Osteoblast (primary cell): ENCODE measurements at regions not wholly inside any gene's neighbourhood (a gene's known extent, or its start where the extent isn't known, plus 50 kb on each side); places are given as distances from the start of the nearest gene placed in this dataset.

Experiments used
- DNase-seq: peaks from one replicate; pipeline ENCODE4 v3.0.0; 2011; ENCODE audit warnings: low spot score, mixed read lengths; ENCODE audit not compliant: insufficient read length; ENCODE audit errors: missing footprints
- H2AFZ ChIP-seq: 2 replicates; pipeline ENCODE4 v1.6.0; 2011; ENCODE audit warnings: mild to moderate bottlenecking, low read length
- H3K27ac ChIP-seq: 2 replicates; pipeline ENCODE4 v1.5.1; 2011; ENCODE audit warnings: mild to moderate bottlenecking, low read depth, low read length, moderate library complexity
- H3K27me3 ChIP-seq: 2 replicates; pipeline ENCODE4 v1.6.0; 2012; ENCODE audit warnings: mild to moderate bottlenecking, control low read depth, inconsistent platforms, low read length, moderate library complexity; ENCODE audit not compliant: insufficient read depth
- H3K36me3 ChIP-seq: 2 replicates; pipeline ENCODE4 v1.5.1; 2011; ENCODE audit warnings: mild to moderate bottlenecking, low read length, control low read depth, moderate library complexity; ENCODE audit not compliant: insufficient read depth
- H3K4me1 ChIP-seq: 2 replicates; pipeline ENCODE4 v1.5.1; 2011; ENCODE audit warnings: mild to moderate bottlenecking, low read length, control low read depth, moderate library complexity; ENCODE audit not compliant: insufficient read depth
- H3K4me2 ChIP-seq: 2 replicates; pipeline ENCODE4 v1.6.0; 2011; ENCODE audit warnings: mild to moderate bottlenecking, low read length; ENCODE audit not compliant: insufficient read depth
- H3K4me3 ChIP-seq: fragments of 200-600 bp; sonication (generic); 3 replicates; pipeline ENCODE4 v1.5.1; 2012; ENCODE audit warnings: mild to moderate bottlenecking, low read length, inconsistent platforms; ENCODE audit not compliant: insufficient read depth
- H3K79me2 ChIP-seq: 2 replicates; pipeline ENCODE4 v1.6.0; 2012; ENCODE audit warnings: mild to moderate bottlenecking, low read length, control low read depth, inconsistent platforms; ENCODE audit not compliant: insufficient read depth
- H3K9me3 ChIP-seq: 2 replicates; pipeline ENCODE4 v1.5.1; 2011; ENCODE audit warnings: low read depth, low read length, control low read depth
- H4K20me1 ChIP-seq: 2 replicates; pipeline ENCODE4 v1.6.0; 2012; ENCODE audit warnings: mild to moderate bottlenecking, low read length, control low read depth; ENCODE audit not compliant: insufficient read depth
- TF ChIP-seq, protein P1 (sequence below): IDR thresholded peaks from 2 replicates; pipeline ENCODE4 v1.5.1; 2011; ENCODE audit warnings: mild to moderate bottlenecking, low read depth, low read length, moderate library complexity; ENCODE audit errors: extremely low read depth

GRCh38 chr2:188678882-188679281 lies 295.3 kb upstream of the COL3A1 start:
- Histone ChIP-seq H3K36me3 (no peaks in the 10 kb centered on the region), H3K27ac (peak overlapping the region; percentile 2), H3K4me1 (peaks cover 18% of the 10 kb centered on the region), H3K27me3 (no peaks in the 10 kb centered on the region), H3K9me3 (no peaks in the 10 kb centered on the region), H3K4me3 (no peak overlapping the region), H3K79me2 (no peaks in the 10 kb centered on the region), H3K4me2 (no peak overlapping the region), H2AFZ (no peak overlapping the region), H4K20me1 (no peaks in the 10 kb centered on the region)
- no peak for DNase-seq
- TF ChIP-seq, protein P1, sequence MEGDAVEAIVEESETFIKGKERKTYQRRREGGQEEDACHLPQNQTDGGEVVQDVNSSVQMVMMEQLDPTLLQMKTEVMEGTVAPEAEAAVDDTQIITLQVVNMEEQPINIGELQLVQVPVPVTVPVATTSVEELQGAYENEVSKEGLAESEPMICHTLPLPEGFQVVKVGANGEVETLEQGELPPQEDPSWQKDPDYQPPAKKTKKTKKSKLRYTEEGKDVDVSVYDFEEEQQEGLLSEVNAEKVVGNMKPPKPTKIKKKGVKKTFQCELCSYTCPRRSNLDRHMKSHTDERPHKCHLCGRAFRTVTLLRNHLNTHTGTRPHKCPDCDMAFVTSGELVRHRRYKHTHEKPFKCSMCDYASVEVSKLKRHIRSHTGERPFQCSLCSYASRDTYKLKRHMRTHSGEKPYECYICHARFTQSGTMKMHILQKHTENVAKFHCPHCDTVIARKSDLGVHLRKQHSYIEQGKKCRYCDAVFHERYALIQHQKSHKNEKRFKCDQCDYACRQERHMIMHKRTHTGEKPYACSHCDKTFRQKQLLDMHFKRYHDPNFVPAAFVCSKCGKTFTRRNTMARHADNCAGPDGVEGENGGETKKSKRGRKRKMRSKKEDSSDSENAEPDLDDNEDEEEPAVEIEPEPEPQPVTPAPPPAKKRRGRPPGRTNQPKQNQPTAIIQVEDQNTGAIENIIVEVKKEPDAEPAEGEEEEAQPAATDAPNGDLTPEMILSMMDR, result no peak

DNA sequence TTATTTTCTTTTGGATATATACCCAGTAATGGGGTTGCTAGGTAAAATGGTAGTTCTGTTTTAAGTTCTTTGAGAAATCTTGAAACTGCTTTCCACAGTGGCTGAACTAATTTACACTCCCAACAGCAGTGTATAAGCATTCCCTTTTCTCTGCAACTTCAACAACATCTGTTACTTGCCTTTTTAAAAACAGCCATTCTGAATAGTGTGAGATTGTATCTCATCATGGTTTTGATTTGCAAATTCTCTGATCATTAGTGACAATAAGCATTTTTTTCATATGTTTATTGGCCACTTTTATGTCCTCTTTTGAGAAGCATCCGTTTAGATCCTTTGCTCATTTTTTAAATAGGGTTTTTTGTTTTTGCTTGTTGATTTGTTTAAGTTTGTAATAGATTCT lies 291.3 kb upstream of the COL3A1 start:
- H4K20me1 ChIP-seq, result no peaks in the 10 kb centered on the region
- no peaks in the 10 kb centered on the region for H3K36me3 ChIP-seq
- H2AFZ ChIP-seq, result no peak overlapping the region
- no peaks in the 10 kb centered on the region for H3K9me3 ChIP-seq
- peaks cover 8% of the 10 kb centered on the region for H3K4me1 ChIP-seq
- TF ChIP-seq, protein P1, result no peak
- no peak overlapping the region for H3K27ac ChIP-seq
- no peaks in the 10 kb centered on the region for H3K27me3 ChIP-seq
- H3K4me2 ChIP-seq, result no peak overlapping the region
- no peak for DNase-seq
- no peaks in the 10 kb centered on the region for H3K79me2 ChIP-seq
- H3K4me3 ChIP-seq, result no peak overlapping the region

DNA sequence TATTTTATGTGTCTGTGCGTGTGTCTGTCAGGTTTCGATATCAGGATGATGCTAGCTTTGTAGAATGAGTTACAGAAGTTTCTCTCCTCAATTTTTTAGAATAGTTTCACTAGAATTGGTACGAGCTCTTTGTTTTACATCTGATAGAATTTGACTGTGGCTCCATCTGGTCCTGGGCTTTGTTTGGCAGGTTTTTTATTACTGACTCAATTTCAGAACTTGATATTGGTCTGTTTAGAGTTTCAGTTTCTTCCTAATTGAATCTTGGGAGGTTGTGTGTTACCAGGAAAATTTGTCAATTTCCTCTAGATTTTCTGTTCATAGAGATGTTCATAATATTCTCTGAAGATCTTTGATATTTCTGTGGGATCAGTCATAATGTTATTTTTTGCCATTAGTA lies 289.4 kb upstream of the COL3A1 start:
- H3K27ac ChIP-seq, result no peak overlapping the region
- H4K20me1 ChIP-seq, result no peaks in the 10 kb centered on the region
- no peaks in the 10 kb centered on the region for H3K27me3 ChIP-seq
- no peak overlapping the region for H2AFZ ChIP-seq
- H3K36me3 ChIP-seq, result no peaks in the 10 kb centered on the region
- no peaks in the 10 kb centered on the region for H3K79me2 ChIP-seq
- no peak overlapping the region for H3K4me3 ChIP-seq
- DNase-seq, result no peak
- no peak overlapping the region for H3K4me2 ChIP-seq
- H3K9me3 ChIP-seq, result no peaks in the 10 kb centered on the region
- TF ChIP-seq, protein P1, result no peak
- H3K4me1 ChIP-seq, result no peaks in the 10 kb centered on the region

DNA sequence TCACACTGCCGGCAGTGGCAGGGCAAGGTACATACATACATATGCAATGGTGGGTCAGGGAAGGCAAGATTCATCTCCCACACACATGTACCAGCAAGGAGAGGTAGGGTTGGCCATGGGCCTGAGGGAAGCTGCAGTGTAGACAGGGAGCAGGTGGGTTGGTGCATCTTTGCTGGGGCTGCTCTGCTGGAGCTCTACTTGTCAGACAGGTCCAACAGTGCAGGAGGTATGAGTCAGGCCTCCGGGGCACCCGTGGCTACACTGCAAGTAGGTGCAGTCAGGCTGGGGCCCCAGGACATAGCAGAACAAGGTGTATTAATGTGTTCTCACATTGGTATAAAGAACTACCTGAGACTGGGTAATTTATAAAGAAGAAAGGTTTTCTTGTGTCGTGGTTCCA lies 281.1 kb upstream of the COL3A1 start:
- no peaks in the 10 kb centered on the region for H3K36me3 ChIP-seq
- H3K4me2 ChIP-seq, result no peak overlapping the region
- no peaks in the 10 kb centered on the region for H3K79me2 ChIP-seq
- H3K27ac ChIP-seq, result no peak overlapping the region
- TF ChIP-seq, protein P1, result no peak
- no peak overlapping the region for H2AFZ ChIP-seq
- DNase-seq, result no peak
- no peaks in the 10 kb centered on the region for H4K20me1 ChIP-seq
- H3K4me1 ChIP-seq, result peaks cover 12% of the 10 kb centered on the region
- no peak overlapping the region for H3K4me3 ChIP-seq
- no peaks in the 10 kb centered on the region for H3K27me3 ChIP-seq
- H3K9me3 ChIP-seq, result no peaks in the 10 kb centered on the region
